NT2/D1 (cell line): ENCODE measurements at regions not wholly inside any gene's neighbourhood (a gene's known extent, or its start where the extent isn't known, plus 50 kb on each side); places are given as distances from the start of the nearest gene placed in this dataset.

Experiments used
- SUZ12 ChIP-seq: IDR thresholded peaks from 2 replicates; pipeline ENCODE4 v1.6.1; 2011; ENCODE audit not compliant: insufficient read length, insufficient read depth; ENCODE audit errors: extremely low read depth
- YY1 ChIP-seq: IDR thresholded peaks from 2 replicates; pipeline ENCODE4 v1.6.1; 2011; ENCODE audit not compliant: insufficient read length, insufficient read depth
- ZNF274 ChIP-seq: IDR thresholded peaks from 2 replicates; pipeline ENCODE4 v1.6.1; 2011; ENCODE audit warnings: mild to moderate bottlenecking, low read depth, low read length

GRCh38 chr1:36667256-36667655 lies 184.5 kb upstream of the CSF3R start:
- TF ChIP-seq YY1 (no peak), SUZ12 (no peak), ZNF274 (no peak)
